Fibroblast of the aortic adventitia (primary cell): ENCODE measurements at regions not wholly inside any gene's neighbourhood (a gene's known extent, or its start where the extent isn't known, plus 50 kb on each side); places are given as distances from the start of the nearest gene placed in this dataset.
A peak's percentile ranks its signal among the peaks of the same experiment; 100 is the strongest.
"Not testable (repeated sequence)": the region's sequence is repeated elsewhere in the genome, so short reads cannot be mapped to it uniquely, and the experiment has no call there.

Source experiments
- DNase-seq: peaks from one replicate; pipeline ENCODE4 v3.0.0-alpha.2; 2010; ENCODE audit warnings: low read depth
- H3K4me3 ChIP-seq: 2 replicates; pipeline ENCODE4 v1.5.1; 2011; ENCODE audit warnings: low read depth, mild to moderate bottlenecking, control low read depth, low read length, moderate library complexity
- CTCF ChIP-seq: IDR thresholded peaks from 2 replicates; pipeline ENCODE4 v1.5.1; 2011; ENCODE audit warnings: mild to moderate bottlenecking, low read length, control low read depth, inconsistent platforms; ENCODE audit not compliant: insufficient read depth

GRCh38 chr4:114249976-114250375 lies 270.5 kb upstream of the ARSJ start:
- no peak overlapping the region for H3K4me3 ChIP-seq
- no peak for DNase-seq
- no peak for TF ChIP-seq CTCF

- no peak overlapping the region for H3K4me3 ChIP-seq
- DNase-seq = peak; percentile 35
- no peak for TF ChIP-seq CTCF
Measured at GRCh38 chr4:114250439-114250891, 271.0 kb upstream of the ARSJ start.

- no peak for TF ChIP-seq CTCF
- no peak for DNase-seq
- no peak overlapping the region for H3K4me3 ChIP-seq
Measured at GRCh38 chr4:114251020-114251419, 271.6 kb upstream of the ARSJ start.

- no peak overlapping the region for H3K4me3 ChIP-seq
- DNase-seq = no peak
- no peak for TF ChIP-seq CTCF
Measured at GRCh38 chr4:114252499-114252898, 273.1 kb upstream of the ARSJ start.

- DNase-seq = peak; percentile 61
- H3K4me3 ChIP-seq = no peak overlapping the region
- no peak for TF ChIP-seq CTCF
Measured at GRCh38 chr4:114257501-114257900, 278.1 kb upstream of the ARSJ start.

GRCh38 chr4:114262421-114262820 lies 283.0 kb upstream of the ARSJ start:
- DNase-seq, H3K4me3 ChIP-seq: not testable (repeated sequence)

- TF ChIP-seq CTCF = no peak
- peak; percentile 54 for DNase-seq
- H3K4me3 ChIP-seq = no peak overlapping the region
Measured at GRCh38 chr4:114263233-114263632, 283.8 kb upstream of the ARSJ start.
